Astrocyte of the cerebellum (primary cell): ENCODE measurements at regions not wholly inside any gene's neighbourhood (a gene's known extent, or its start where the extent isn't known, plus 50 kb on each side); places are given as distances from the start of the nearest gene placed in this dataset.

Experiments
- DNase-seq: peaks from one replicate; pipeline ENCODE4 v3.0.0-alpha.2; 2011; ENCODE audit warnings: low read depth
- H3K4me3 ChIP-seq: 2 replicates; pipeline ENCODE4 v1.5.1; 2011; ENCODE audit warnings: mild to moderate bottlenecking, low read depth, low read length, moderate library complexity
- CTCF ChIP-seq: IDR thresholded peaks from 2 replicates; pipeline ENCODE4 v1.5.1; 2012; ENCODE audit warnings: low read length, low read depth, moderate library complexity, mild to moderate bottlenecking; ENCODE audit errors: missing control alignments
- in situ Hi-C: cut with HindIII; loops from 2 replicates; pipeline ENCODE4 v1.10.0; 2017; ENCODE audit warnings: low sequenced_read_pairs

GRCh38 chr4:176470671-176471070 lies 150.9 kb downstream of the SPCS3 start:
- no peak for DNase-seq
- in situ Hi-C loops = no loop called here
- H3K4me3 ChIP-seq = no peak overlapping the region
- no peak for TF ChIP-seq CTCF

DNA sequence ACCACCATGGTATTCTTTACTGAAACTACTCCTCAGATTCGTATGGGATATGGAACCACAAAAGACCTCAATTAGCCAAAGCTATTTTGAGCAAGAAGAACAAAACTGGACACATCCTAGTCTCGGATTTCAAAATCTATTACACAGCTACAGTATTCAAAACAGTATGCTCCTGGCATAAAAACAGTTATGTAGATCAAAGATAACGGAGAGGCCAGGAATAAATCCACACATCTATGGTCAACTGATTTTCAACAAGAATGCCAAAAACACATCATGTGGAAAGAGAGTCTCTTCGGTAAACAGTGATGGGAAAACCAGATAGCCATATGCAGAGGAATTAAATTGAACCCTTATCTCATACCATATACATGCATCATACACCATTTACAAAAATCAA lies 155.3 kb downstream of the SPCS3 start:
- TF ChIP-seq CTCF = no peak
- H3K4me3 ChIP-seq = no peak overlapping the region
- in situ Hi-C loops = no loop called here
- DNase-seq = no peak

- DNase-seq = no peak
- in situ Hi-C loops = no loop called here
- no peak for TF ChIP-seq CTCF
- H3K4me3 ChIP-seq = no peak overlapping the region
These were observed 158.3 kb downstream of the SPCS3 start for GRCh38 chr4:176478076-176478475.

DNA sequence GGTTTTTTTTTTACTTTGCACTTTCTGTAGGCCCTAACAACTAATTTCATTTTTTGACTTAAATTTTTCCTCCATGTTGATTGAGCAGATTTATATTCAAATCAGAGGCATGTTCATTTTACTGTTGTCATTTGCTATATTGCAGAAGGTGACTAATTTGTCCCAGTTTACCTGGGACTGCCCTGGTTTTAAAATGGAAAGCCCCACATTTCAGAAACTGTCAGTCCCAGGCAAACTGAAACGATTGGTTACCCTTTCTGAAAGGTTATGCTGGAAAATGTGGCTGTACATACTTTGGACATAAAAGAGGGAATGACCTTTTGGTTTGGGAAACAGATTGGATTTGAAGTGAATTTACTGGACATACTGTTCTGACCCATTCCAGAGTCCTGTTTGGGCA lies 160.0 kb downstream of the SPCS3 start:
- in situ Hi-C loops = no loop called here

DNA sequence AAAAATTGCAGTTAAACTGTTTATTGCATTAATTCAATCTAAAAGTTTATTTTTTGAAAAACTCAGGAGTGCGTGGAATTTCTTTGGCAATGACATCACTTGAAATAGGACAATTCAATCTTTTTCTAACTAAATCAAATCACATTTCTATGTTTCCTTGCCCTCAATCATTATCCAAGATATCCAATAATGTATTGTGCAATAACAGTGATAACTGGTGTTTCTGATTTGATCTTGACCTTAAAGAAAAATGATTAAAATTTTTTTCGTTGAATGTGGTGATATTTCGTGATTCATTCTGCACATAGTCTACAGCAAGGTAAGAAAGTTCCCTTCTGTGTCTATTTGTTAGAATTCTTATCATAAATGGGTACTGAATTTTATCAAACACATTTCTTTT lies 163.2 kb downstream of the SPCS3 start:
- TF ChIP-seq CTCF = no peak
- H3K4me3 ChIP-seq = no peak overlapping the region
- in situ Hi-C loops = no loop called here
- DNase-seq = no peak

More for the DNA sequence above, 160.0 kb downstream of the SPCS3 start:
- no peak overlapping the region for H3K4me3 ChIP-seq
- no peak for DNase-seq
- no peak for TF ChIP-seq CTCF

GRCh38 chr4:176484301-176484984 lies 164.7 kb downstream of the SPCS3 start:
- no peak overlapping the region for H3K4me3 ChIP-seq
- no peak for DNase-seq
- in situ Hi-C loops = no loop called here
- TF ChIP-seq CTCF = no peak
